ENCODE measurements at regions not wholly inside any gene's neighbourhood (a gene's known extent, or its start where the extent isn't known, plus 50 kb on each side); places are given as distances from the start of the nearest gene placed in this dataset.

DNA sequence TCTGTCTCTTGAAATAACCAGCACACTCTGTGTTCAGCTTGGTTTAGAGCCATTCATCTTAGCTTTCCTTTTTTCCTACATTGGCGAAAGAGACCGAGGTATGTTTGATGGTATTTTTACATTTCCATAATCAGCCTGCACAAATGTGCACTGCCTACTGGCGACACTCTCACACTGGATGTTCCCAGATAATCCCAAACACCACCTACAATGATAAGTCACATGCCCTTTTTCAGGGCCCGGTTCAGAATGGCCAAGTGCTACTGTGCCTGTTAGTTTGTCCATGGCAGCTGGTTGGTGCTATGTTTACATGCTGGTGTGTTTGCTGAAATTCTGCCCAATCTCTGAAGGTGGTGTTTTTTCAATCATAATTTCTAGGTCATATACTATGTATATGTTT lies 80.8 kb upstream of the NR3C2 start:
- Histone ChIP-seq H3K4me1 (replicated peaks in 1 of 2) (no peaks in the 10 kb centered on the region), H3K27ac (no peak overlapping the region), H3K4me3 (no peak overlapping the region), H3K9me3 (replicated peaks in 1 of 3) (no peaks in the 10 kb centered on the region), H3K36me3 (replicated peaks in 1 of 2) (no peaks in the 10 kb centered on the region), H3K27me3 (no peaks in the 10 kb centered on the region)
- DNase-seq = no peak
- no peak for TF ChIP-seq POLR2A (IDR thresholded peaks at IDR 0.05)
- TF ChIP-seq, protein P1, sequence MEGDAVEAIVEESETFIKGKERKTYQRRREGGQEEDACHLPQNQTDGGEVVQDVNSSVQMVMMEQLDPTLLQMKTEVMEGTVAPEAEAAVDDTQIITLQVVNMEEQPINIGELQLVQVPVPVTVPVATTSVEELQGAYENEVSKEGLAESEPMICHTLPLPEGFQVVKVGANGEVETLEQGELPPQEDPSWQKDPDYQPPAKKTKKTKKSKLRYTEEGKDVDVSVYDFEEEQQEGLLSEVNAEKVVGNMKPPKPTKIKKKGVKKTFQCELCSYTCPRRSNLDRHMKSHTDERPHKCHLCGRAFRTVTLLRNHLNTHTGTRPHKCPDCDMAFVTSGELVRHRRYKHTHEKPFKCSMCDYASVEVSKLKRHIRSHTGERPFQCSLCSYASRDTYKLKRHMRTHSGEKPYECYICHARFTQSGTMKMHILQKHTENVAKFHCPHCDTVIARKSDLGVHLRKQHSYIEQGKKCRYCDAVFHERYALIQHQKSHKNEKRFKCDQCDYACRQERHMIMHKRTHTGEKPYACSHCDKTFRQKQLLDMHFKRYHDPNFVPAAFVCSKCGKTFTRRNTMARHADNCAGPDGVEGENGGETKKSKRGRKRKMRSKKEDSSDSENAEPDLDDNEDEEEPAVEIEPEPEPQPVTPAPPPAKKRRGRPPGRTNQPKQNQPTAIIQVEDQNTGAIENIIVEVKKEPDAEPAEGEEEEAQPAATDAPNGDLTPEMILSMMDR (IDR thresholded peaks at IDR 0.05) = no peak
- WGBS, 4 donors = 84 to 90% (median 89%) methylated on average over 4 of the region's 4 CpGs
- intact Hi-C loops (cut with DNase I) = no loop called here

DNA sequence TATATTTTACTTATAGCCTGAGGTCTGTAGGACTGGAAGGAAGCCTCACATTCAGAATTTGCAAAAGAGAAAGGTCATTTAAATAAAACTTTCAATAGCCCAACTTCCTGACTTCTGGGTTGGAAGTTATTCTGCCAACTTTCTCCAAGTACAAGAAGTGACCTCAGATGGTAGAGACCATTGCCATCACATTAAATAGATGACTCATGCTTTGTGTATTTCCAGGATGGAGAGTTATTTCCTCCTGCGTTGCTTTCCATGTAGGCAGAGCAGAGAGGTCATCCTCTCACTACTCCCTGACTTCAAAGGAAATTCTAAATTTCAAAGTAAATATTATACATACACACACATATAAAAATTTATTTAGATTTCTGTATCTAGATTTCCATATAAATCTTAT lies 73.0 kb upstream of the NR3C2 start:
- no peaks in the 10 kb centered on the region for H3K27me3 ChIP-seq
- intact Hi-C loops (cut with DNase I) = no loop called here
- no peak for TF ChIP-seq POLR2A (IDR thresholded peaks at IDR 0.05)
- TF ChIP-seq, protein P1 (IDR thresholded peaks at IDR 0.05) = no peak
- H3K36me3 ChIP-seq (replicated peaks in 1 of 2) = no peaks in the 10 kb centered on the region
- 39 to 51% (median 48%) methylated on average over 1 of the region's 1 CpG for WGBS, 4 donors
- no peak for DNase-seq
- no peak overlapping the region for H3K4me3 ChIP-seq
- no peak overlapping the region for H3K27ac ChIP-seq
- H3K4me1 ChIP-seq (replicated peaks in 1 of 2) = no peaks in the 10 kb centered on the region
- no peaks in the 10 kb centered on the region for H3K9me3 ChIP-seq (replicated peaks in 1 of 3)

DNA sequence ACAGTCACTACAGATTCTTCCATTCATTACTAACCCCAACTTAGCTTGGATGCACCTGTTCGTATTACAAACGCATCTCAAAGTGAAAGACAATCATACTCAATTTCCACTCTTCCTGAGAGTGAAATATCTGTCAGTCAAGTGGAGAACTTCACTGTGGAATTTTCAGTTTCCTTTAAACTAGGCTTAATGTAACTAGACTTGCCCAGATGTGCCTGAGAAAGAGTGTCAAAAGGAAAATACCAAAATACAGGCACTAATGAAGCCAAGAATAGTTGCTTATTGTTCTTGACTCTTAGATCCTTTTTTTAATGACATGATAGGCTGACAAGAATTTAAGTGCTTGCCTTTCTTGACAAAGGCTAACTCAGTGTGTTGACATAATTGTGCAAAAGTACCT lies 72.4 kb upstream of the NR3C2 start:
- no peaks in the 10 kb centered on the region for H3K36me3 ChIP-seq (replicated peaks in 1 of 2)
- DNase-seq = no peak
- TF ChIP-seq, protein P1 (IDR thresholded peaks at IDR 0.05) = no peak
- TF ChIP-seq POLR2A (IDR thresholded peaks at IDR 0.05) = no peak
- 81 to 96% (median 87%) methylated on average over 2 of the region's 2 CpGs for WGBS, 4 donors
- no peaks in the 10 kb centered on the region for H3K27me3 ChIP-seq
- H3K27ac ChIP-seq = no peak overlapping the region
- intact Hi-C loops (cut with DNase I) = no loop called here
- H3K4me3 ChIP-seq = no peak overlapping the region
- H3K4me1 ChIP-seq (replicated peaks in 1 of 2) = no peaks in the 10 kb centered on the region
- H3K9me3 ChIP-seq (replicated peaks in 1 of 3) = no peaks in the 10 kb centered on the region

DNA sequence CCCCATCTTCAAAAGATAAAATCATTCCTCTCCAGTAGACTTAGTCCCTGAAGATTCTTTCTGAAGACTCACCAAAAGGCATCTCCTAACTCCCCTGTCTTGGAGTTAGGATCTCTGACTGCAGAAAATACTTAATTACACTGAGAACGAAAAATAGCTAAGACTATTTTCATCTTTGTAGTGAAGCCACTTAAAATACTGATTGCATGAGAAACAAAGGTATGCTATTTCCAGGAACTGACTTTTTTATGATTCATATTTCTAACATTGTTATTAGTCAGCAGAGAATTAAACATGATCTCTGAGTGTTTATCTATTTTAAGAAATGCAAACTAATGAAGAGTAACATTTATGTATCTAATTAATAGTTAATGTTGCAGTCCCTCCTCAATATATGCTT lies 71.8 kb upstream of the NR3C2 start:
- 40 to 60% (median 49%) methylated on average over 1 of the region's 1 CpG for WGBS, 4 donors
- DNase-seq = no peak
- H3K27me3 ChIP-seq = no peaks in the 10 kb centered on the region
- H3K4me1 ChIP-seq (replicated peaks in 1 of 2) = no peaks in the 10 kb centered on the region
- no peak overlapping the region for H3K27ac ChIP-seq
- intact Hi-C loops (cut with DNase I) = no loop called here
- no peak overlapping the region for H3K4me3 ChIP-seq
- H3K9me3 ChIP-seq (replicated peaks in 1 of 3) = no peaks in the 10 kb centered on the region
- H3K36me3 ChIP-seq (replicated peaks in 1 of 2) = no peaks in the 10 kb centered on the region
- TF ChIP-seq POLR2A (IDR thresholded peaks at IDR 0.05) = no peak
- TF ChIP-seq, protein P1 (IDR thresholded peaks at IDR 0.05) = no peak
